GM19328 (cell line): ENCODE measurements at regions not wholly inside any gene's neighbourhood (a gene's known extent, or its start where the extent isn't known, plus 50 kb on each side); places are given as distances from the start of the nearest gene placed in this dataset.

Experiments used
- ATAC-seq: cut with Tn5 transposase; IDR thresholded peaks from one replicate; pipeline ENCODE4 v1.9.1; 2021; ENCODE audit warnings: mild to moderate bottlenecking, moderate library complexity; ENCODE audit not compliant: unreplicated experiment

GRCh38 chr2:128755695-128756364 is 437.2 kb upstream of the HS6ST1 start:
- ATAC-seq = no peak

- no peak for ATAC-seq
These were observed 437.7 kb upstream of the HS6ST1 start for GRCh38 chr2:128756365-128756717.

- no peak for ATAC-seq
These were observed 447.1 kb upstream of the HS6ST1 start for GRCh38 chr2:128765811-128766210.

- ATAC-seq = no peak
These were observed 449.4 kb upstream of the HS6ST1 start for GRCh38 chr2:128768041-128768440.

- no peak for ATAC-seq
These were observed 450.9 kb upstream of the HS6ST1 start for GRCh38 chr2:128769457-128770142.

- no peak for ATAC-seq
These were observed 451.7 kb upstream of the HS6ST1 start for GRCh38 chr2:128770143-128771085.

GRCh38 chr2:128771401-128771800 is 452.7 kb upstream of the HS6ST1 start:
- no peak for ATAC-seq

GRCh38 chr2:128772671-128773070 is 454.0 kb upstream of the HS6ST1 start:
- ATAC-seq = no peak

GRCh38 chr2:128773641-128774319 is 455.1 kb upstream of the HS6ST1 start:
- no peak for ATAC-seq

- ATAC-seq = no peak
These were observed 455.9 kb upstream of the HS6ST1 start for GRCh38 chr2:128774320-128775216.

- no peak for ATAC-seq
These were observed 456.7 kb upstream of the HS6ST1 start for GRCh38 chr2:128775217-128775913.

GRCh38 chr2:128775914-128776285 is 457.2 kb upstream of the HS6ST1 start:
- no peak for ATAC-seq

GRCh38 chr2:128776461-128777195 is 458.0 kb upstream of the HS6ST1 start:
- no peak for ATAC-seq

GRCh38 chr2:128777196-128778035 is 458.7 kb upstream of the HS6ST1 start:
- no peak for ATAC-seq

- ATAC-seq = no peak
These were observed 460.2 kb upstream of the HS6ST1 start for GRCh38 chr2:128778843-128779242.

- no peak for ATAC-seq
These were observed 460.8 kb upstream of the HS6ST1 start for GRCh38 chr2:128779301-128780095.

GRCh38 chr2:128780434-128781080 is 461.9 kb upstream of the HS6ST1 start:
- no peak for ATAC-seq
